SH-SY5Y (cell line): ENCODE measurements at regions not wholly inside any gene's neighbourhood (a gene's known extent, or its start where the extent isn't known, plus 50 kb on each side); places are given as distances from the start of the nearest gene placed in this dataset.

Experiments
- GATA2 ChIP-seq: IDR thresholded peaks from 2 replicates; pipeline ENCODE4 v1.6.1; 2011; ENCODE audit warnings: mild to moderate bottlenecking, low read depth, low read length
- GATA3 ChIP-seq: IDR thresholded peaks from 2 replicates; pipeline ENCODE4 v1.6.1; 2011; ENCODE audit warnings: low read depth, mild to moderate bottlenecking, low read length, moderate library complexity

GRCh38 chr16:6861135-6861814 lies 471.4 kb upstream of the RBFOX1 start:
- TF ChIP-seq GATA2 (no peak), GATA3 (no peak)

GRCh38 chr16:6857575-6857974 lies 475.1 kb upstream of the RBFOX1 start:
- TF ChIP-seq GATA3 (no peak), GATA2 (no peak)

- TF ChIP-seq GATA3 (no peak), GATA2 (no peak)
Measured at GRCh38 chr16:6856578-6856977, 476.1 kb upstream of the RBFOX1 start.

GRCh38 chr16:6853565-6853964 lies 479.1 kb upstream of the RBFOX1 start:
- TF ChIP-seq GATA3 (no peak), GATA2 (no peak)

GRCh38 chr16:6852643-6853225 lies 479.9 kb upstream of the RBFOX1 start:
- TF ChIP-seq GATA2, result no peak
- TF ChIP-seq GATA3, result no peak

- TF ChIP-seq GATA2 (no peak), GATA3 (no peak)
Measured at GRCh38 chr16:6846452-6846851, 486.2 kb upstream of the RBFOX1 start.

- TF ChIP-seq GATA2 (no peak), GATA3 (no peak)
Measured at GRCh38 chr16:6841392-6841791, 491.3 kb upstream of the RBFOX1 start.

GRCh38 chr16:6837722-6838121 lies 494.9 kb upstream of the RBFOX1 start:
- no peak for TF ChIP-seq GATA2
- no peak for TF ChIP-seq GATA3

GRCh38 chr16:6836766-6837165 lies 495.9 kb upstream of the RBFOX1 start:
- no peak for TF ChIP-seq GATA3
- no peak for TF ChIP-seq GATA2

GRCh38 chr16:6835941-6836340 lies 496.7 kb upstream of the RBFOX1 start:
- TF ChIP-seq GATA2 (no peak), GATA3 (no peak)

- TF ChIP-seq GATA2 (no peak), GATA3 (no peak)
Measured at GRCh38 chr16:6835516-6835915, 497.1 kb upstream of the RBFOX1 start.

- no peak for TF ChIP-seq GATA2
- no peak for TF ChIP-seq GATA3
Measured at GRCh38 chr16:6828690-6829089, 504.0 kb upstream of the RBFOX1 start.

- TF ChIP-seq GATA2 (no peak), GATA3 (no peak)
Measured at GRCh38 chr16:6827931-6828330, 504.7 kb upstream of the RBFOX1 start.

GRCh38 chr16:6827267-6827666 lies 505.4 kb upstream of the RBFOX1 start:
- no peak for TF ChIP-seq GATA2
- no peak for TF ChIP-seq GATA3

- TF ChIP-seq GATA3, result no peak
- no peak for TF ChIP-seq GATA2
Measured at GRCh38 chr16:6822041-6822440, 510.6 kb upstream of the RBFOX1 start.

GRCh38 chr16:6804461-6804860 lies 528.2 kb upstream of the RBFOX1 start:
- TF ChIP-seq GATA3 (no peak), GATA2 (no peak)

- TF ChIP-seq GATA2 (no peak), GATA3 (no peak)
Measured at GRCh38 chr16:6803176-6803575, 529.5 kb upstream of the RBFOX1 start.
